GM23248 (cell line): ENCODE measurements at regions not wholly inside any gene's neighbourhood (a gene's known extent, or its start where the extent isn't known, plus 50 kb on each side); places are given as distances from the start of the nearest gene placed in this dataset.

Experiments
- EZH2 ChIP-seq: fragments of 200-600 bp; sonication (generic); IDR thresholded peaks from 2 replicates; pipeline ENCODE4 v1.6.1; 2018; ENCODE audit warnings: antibody characterized with exemption, mild to moderate bottlenecking; ENCODE audit not compliant: insufficient read depth, poor library complexity, severe bottlenecking
- EZH2phosphoT487 ChIP-seq: fragments of 200-600 bp; sonication (generic); IDR thresholded peaks from 2 replicates; pipeline ENCODE4 v1.6.1; 2018; ENCODE audit warnings: antibody characterized with exemption, moderate library complexity, mild to moderate bottlenecking, low read depth; ENCODE audit not compliant: insufficient read depth

DNA sequence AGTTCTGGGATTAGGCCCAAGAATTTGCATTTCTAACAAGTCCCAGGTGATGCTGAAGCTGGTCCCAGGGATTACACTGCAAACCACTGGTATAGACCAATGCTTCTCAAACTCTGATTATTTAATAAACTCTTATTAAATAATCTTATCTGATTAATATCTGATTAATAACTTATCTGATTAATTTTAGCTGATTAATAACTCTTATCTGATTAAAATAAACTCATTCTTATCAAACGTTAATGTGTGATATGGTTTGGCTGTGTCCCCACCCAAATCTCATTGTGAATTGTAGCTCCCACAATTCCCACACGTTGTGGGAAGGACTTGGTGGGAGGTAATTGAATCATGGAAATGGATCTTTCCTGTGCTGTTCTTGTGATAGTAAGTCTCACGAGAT lies 78.6 kb upstream of the TANC2 start:
- TF ChIP-seq EZH2 = no peak
- no peak for TF ChIP-seq EZH2phosphoT487
